K562 (cell line): ENCODE measurements at regions not wholly inside any gene's neighbourhood (a gene's known extent, or its start where the extent isn't known, plus 50 kb on each side); places are given as distances from the start of the nearest gene placed in this dataset.

Experiments used
- ATAC-seq: fragments of 200-7000 bp; cut with Tn5 transposase; 3 replicates; pipeline ENCODE4 v1.9.1; 2020; ENCODE audit warnings: moderate library complexity
- BruUV-seq: library from RNA; stranded (reverse); fragments of 400-500 nt; replicated peaks from 2 replicates; lab custom pipeline; 2021; lab: Mats Ljungman, UMichigan
- CTCF ChIA-PET: fragments of 300-600 bp; formaldehyde crosslinking; extraction: SDS; loops from one replicate; lab custom pipeline; 2021; ENCODE audit warnings: low intra/inter-chr PET ratio; lab: Yijun Ruan, JAX
- POLR2A ChIA-PET: fragments of 300-600, 350-650 bp; sonication (Branson Sonifier 250); formaldehyde crosslinking; extraction: SDS; loops from one replicate; lab custom pipeline; 2021; ENCODE audit warnings: antibody characterized with exemption, inconsistent platforms; lab: Yijun Ruan, JAX
- DNase-seq, 4 experiments: peaks; one replicate each; pipeline versions ENCODE4 v3.0.0 to v3.0.0-alpha.2; 2011 to 2018; ENCODE audit warnings: low spot score in 3 of 4, mixed read lengths in 3 of 4; ENCODE audit errors: extremely low read depth in 1 of 4
- FAIRE-seq: peaks from 2 replicates; lab custom pipeline; 2011; peaks lifted over from hg19 to GRCh38; lab: Jason Lieb, UNC
- H2AFZ ChIP-seq: 2 replicates; pipeline ENCODE4 v1.6.0; 2011; ENCODE audit warnings: low read depth, low read length, control low read depth, inconsistent platforms
- H3K27ac ChIP-seq: fragments of 200-600 bp; 3 replicates; pipeline ENCODE4 v1.8.0; 2011; ENCODE audit warnings: low read depth, mild to moderate bottlenecking, control low read depth, inconsistent platforms, low read length, moderate library complexity, mixed read lengths; ENCODE audit errors: extremely low read depth
- H3K27me3 ChIP-seq, 2 experiments: fragments of 300-600 bp in 1 of 2; 2 replicates in 1 of 2; 3 replicates in 1 of 2; pipeline versions ENCODE4 v1.6.0 to v1.8.0; 2011; ENCODE audit warnings: inconsistent platforms in 2 of 2, low read length in 2 of 2, mild to moderate bottlenecking in 1 of 2, mixed read lengths in 1 of 2, moderate library complexity in 1 of 2; ENCODE audit not compliant: control insufficient read depth in 2 of 2, insufficient read depth in 2 of 2
- H3K36me3 ChIP-seq: fragments of 300-600 bp; 3 replicates; pipeline ENCODE4 v1.8.0; 2011; ENCODE audit warnings: mild to moderate bottlenecking, low read length, inconsistent platforms; ENCODE audit not compliant: control insufficient read depth, insufficient read depth
- H3K4me1 ChIP-seq, 2 experiments: fragments of 200-600 bp in 1 of 2; replicated peaks in 1 of 2; 2 replicates in 1 of 2; 3 replicates in 1 of 2; pipeline versions ENCODE4 v1.5.1 to v1.8.0; 2011; ENCODE audit warnings: inconsistent platforms in 2 of 2, low read length in 2 of 2, mild to moderate bottlenecking in 1 of 2, mixed read lengths in 1 of 2, moderate library complexity in 1 of 2; ENCODE audit not compliant: control insufficient read depth in 2 of 2, insufficient read depth in 2 of 2
- H3K4me2 ChIP-seq: 2 replicates; pipeline ENCODE4 v1.6.1; 2011; ENCODE audit warnings: low read length, control low read depth, inconsistent platforms, mixed read lengths; ENCODE audit not compliant: insufficient read depth
- H3K4me3 ChIP-seq: fragments of 200-600 bp; sonication (generic), shearing (Covaris generic); 2 replicates; pipeline ENCODE4 v1.5.1; 2016; ENCODE audit warnings: control low read depth, inconsistent platforms
- H3K79me2 ChIP-seq: fragments of 200-600 bp; 3 replicates; pipeline ENCODE4 v1.8.0; 2011; ENCODE audit warnings: low read length, inconsistent platforms; ENCODE audit not compliant: control insufficient read depth, insufficient read depth
- H3K9ac ChIP-seq, 2 experiments: 2 replicates each; pipeline versions ENCODE4 v1.6.0 to v1.6.1; 2011; ENCODE audit warnings: low read depth in 2 of 2, low read length in 2 of 2, control low read depth in 1 of 2, inconsistent platforms in 1 of 2, mild to moderate bottlenecking in 1 of 2, mixed read lengths in 1 of 2; ENCODE audit not compliant: insufficient read depth in 1 of 2
- H3K9me1 ChIP-seq: one replicate; pipeline ENCODE4 v1.6.0; 2011; ENCODE audit warnings: inconsistent platforms, mild to moderate bottlenecking, low read length, moderate library complexity; ENCODE audit not compliant: control insufficient read depth, insufficient read depth
- H3K9me3 ChIP-seq: replicated peaks from 2 replicates; pipeline ENCODE4 v1.5.1; 2011; ENCODE audit warnings: low read depth, low read length, inconsistent platforms; ENCODE audit not compliant: control insufficient read depth, insufficient read depth
- H4K20me1 ChIP-seq: replicated peaks from 2 replicates; pipeline ENCODE4 v1.6.1; 2011; ENCODE audit warnings: low read length, inconsistent platforms, mixed read lengths; ENCODE audit not compliant: control insufficient read depth, insufficient read depth
- C11orf30 ChIP-seq: fragments of 450-650 bp; IDR thresholded peaks from 2 replicates; pipeline ENCODE4 v1.6.1; 2016; ENCODE audit warnings: low read depth, mild to moderate bottlenecking
- CHCHD3 ChIP-seq: fragments of 250-450 bp; sonication (Bioruptor Pico); IDR thresholded peaks from 2 replicates; pipeline ENCODE4 v2.1.2; 2022; ENCODE audit warnings: mild to moderate bottlenecking
- FOXJ3 ChIP-seq: sonication (generic); formaldehyde crosslinking; IDR thresholded peaks from 2 replicates; pipeline ENCODE4 v1.4.0; 2020; ENCODE audit warnings: mild to moderate bottlenecking, missing genetic modification reagents
- GATAD2B ChIP-seq: fragments of 450-650 bp; IDR thresholded peaks from 2 replicates; pipeline ENCODE4 v1.6.1; 2017; ENCODE audit warnings: mild to moderate bottlenecking, borderline replicate concordance
- KHSRP ChIP-seq: fragments of 450-650 bp; IDR thresholded peaks from 2 replicates; pipeline ENCODE4 v1.6.1; 2017
- MAFG ChIP-seq: fragments of 450-650 bp; conservative IDR thresholded peaks from 2 replicates; pipeline ENCODE4 v1.6.1; 2016; ENCODE audit warnings: missing genetic modification characterization, missing compliant biosample characterization
- MEIS2 ChIP-seq: fragments of 450-650 bp; IDR thresholded peaks from 2 replicates; pipeline ENCODE4 v1.6.1; 2014; ENCODE audit warnings: mild to moderate bottlenecking; ENCODE audit not compliant: partially characterized antibody
- NELFE ChIP-seq: IDR thresholded peaks from 2 replicates; pipeline ENCODE4 v1.6.1; 2011; ENCODE audit warnings: mild to moderate bottlenecking; ENCODE audit not compliant: insufficient read depth, insufficient read length
- NFE2 ChIP-seq: IDR thresholded peaks from 2 replicates; pipeline ENCODE4 v1.6.1; 2014; ENCODE audit warnings: antibody characterized with exemption, low read depth
- PCBP1 ChIP-seq: fragments of 200-400 bp; formaldehyde crosslinking; IDR thresholded peaks from 2 replicates; pipeline ENCODE4 v1.6.1; 2018; ENCODE audit warnings: mild to moderate bottlenecking, low read depth, low read length; ENCODE audit not compliant: poor library complexity, severe bottlenecking
- ZBTB1 ChIP-seq: sonication (generic); formaldehyde crosslinking; IDR thresholded peaks from 2 replicates; pipeline ENCODE4 v1.8.1; 2023; ENCODE audit warnings: missing genetic modification reagents, low read depth, mild to moderate bottlenecking, borderline replicate concordance
- ZNF263 ChIP-seq: sonication (generic); formaldehyde crosslinking; IDR thresholded peaks from 2 replicates; pipeline ENCODE4 v1.8.0; 2022; ENCODE audit warnings: mild to moderate bottlenecking, missing genetic modification reagents, borderline replicate concordance
- ZNF316 ChIP-seq: fragments of 450-650 bp; IDR thresholded peaks from 2 replicates; pipeline ENCODE4 v1.6.1; 2016
- ZNF347 ChIP-seq: fragments of 450-650 bp; formaldehyde crosslinking; IDR thresholded peaks from 2 replicates; pipeline ENCODE4 v1.4.0; 2020; ENCODE audit warnings: low read depth, mild to moderate bottlenecking, moderate library complexity
- ZNF717 ChIP-seq: fragments of 250-450 bp; sonication (Bioruptor Pico); IDR thresholded peaks from 2 replicates; pipeline ENCODE4 v1.5.0; 2021
- ZSCAN29 ChIP-seq: fragments of 450-650 bp; IDR thresholded peaks from 2 replicates; pipeline ENCODE4 v1.6.1; 2017
- WGBS: fragments of 100-300 bp; shearing (Covaris generic); methylation state at CpG from one replicate; pipeline ENCODE4 v1.1.6; 2016; ENCODE audit warnings: low coverage, mixed read lengths; ENCODE audit not compliant: insufficient coverage; ENCODE audit errors: missing lambda C conversion rate; 5-methylcytosine and 5-hydroxymethylcytosine counted together
- in situ Hi-C: fragments of 300-500 bp; cut with MboI; formaldehyde crosslinking; loops from 4 replicates; pipeline ENCODE4 v1.15.0; 2018; ENCODE audit warnings: inconsistent platforms, mixed read lengths
- intact Hi-C: fragments of 100-400 bp; cut with micrococcal nuclease; formaldehyde crosslinking; loops from 2 replicates; pipeline ENCODE4 v1.14.2; 2022
- TF ChIP-seq, protein P1 (sequence below): fragments of 450-650 bp; IDR thresholded peaks from 2 replicates; pipeline ENCODE4 v1.6.1; 2016; ENCODE audit warnings: missing biosample characterization, missing genetic modification characterization
- TF ChIP-seq, protein P2 (sequence below): sonication (generic); IDR thresholded peaks from 2 replicates; pipeline ENCODE4 v1.6.1; 2016

DNA sequence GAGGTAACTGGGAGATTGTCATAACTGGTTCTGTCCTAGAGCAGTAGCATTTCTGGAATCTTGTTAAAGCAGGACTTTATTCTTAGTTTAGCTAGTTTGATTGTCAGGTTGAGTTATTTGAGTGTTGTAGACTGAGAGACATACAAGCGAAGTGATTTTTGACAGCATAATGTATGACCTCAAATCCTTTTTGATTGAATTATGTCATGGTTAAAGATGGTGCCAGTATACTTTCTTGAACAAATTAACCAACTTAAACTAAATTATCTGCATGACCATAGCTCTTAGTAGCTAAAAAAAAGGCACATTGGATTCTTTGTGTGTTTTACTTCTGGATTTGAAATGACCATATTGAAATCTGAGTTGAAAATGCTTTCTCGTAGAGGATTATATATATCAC is 626.6 kb downstream of the TMTC2 start:
- 13% methylated on average over 2 of the region's 2 CpGs for WGBS
- in situ Hi-C loops: no loop called here
- BruUV-seq: no TSS peak
- no peaks in the 10 kb centered on the region for H3K9me1 ChIP-seq
- no peak overlapping the region for H3K4me2 ChIP-seq
- H3K27ac ChIP-seq: no peak overlapping the region
- intact Hi-C loops: no loop called here
- no peaks in the 10 kb centered on the region for H3K9me3 ChIP-seq
- H3K36me3 ChIP-seq: no peaks in the 10 kb centered on the region
- ChIA-PET POLR2A (interaction anchor here (0.6 kb wide), 1 partner anchor 58 kb away, joined by 3 read pairs; no protein-coding TSS in a partner anchor), CTCF (no interaction called here)
- H4K20me1 ChIP-seq: no peaks in the 10 kb centered on the region
- no peak overlapping the region for H3K9ac ChIP-seq
- no peak for ATAC-seq
- H2AFZ ChIP-seq: no peak overlapping the region
- H3K4me1 ChIP-seq: no peaks in the 10 kb centered on the region; a peak in 2 of 5 replicates
- H3K4me3 ChIP-seq: no peak overlapping the region
- DNase-seq: no peak
- FAIRE-seq: no peak
- no peaks in the 10 kb centered on the region for H3K79me2 ChIP-seq
- no peaks in the 10 kb centered on the region for H3K27me3 ChIP-seq
- peak; percentile 38 for TF ChIP-seq MEIS2
- TF ChIP-seq, protein P1, sequence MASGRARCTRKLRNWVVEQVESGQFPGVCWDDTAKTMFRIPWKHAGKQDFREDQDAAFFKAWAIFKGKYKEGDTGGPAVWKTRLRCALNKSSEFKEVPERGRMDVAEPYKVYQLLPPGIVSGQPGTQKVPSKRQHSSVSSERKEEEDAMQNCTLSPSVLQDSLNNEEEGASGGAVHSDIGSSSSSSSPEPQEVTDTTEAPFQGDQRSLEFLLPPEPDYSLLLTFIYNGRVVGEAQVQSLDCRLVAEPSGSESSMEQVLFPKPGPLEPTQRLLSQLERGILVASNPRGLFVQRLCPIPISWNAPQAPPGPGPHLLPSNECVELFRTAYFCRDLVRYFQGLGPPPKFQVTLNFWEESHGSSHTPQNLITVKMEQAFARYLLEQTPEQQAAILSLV (tag): no peak
- TF ChIP-seq, protein P2, sequence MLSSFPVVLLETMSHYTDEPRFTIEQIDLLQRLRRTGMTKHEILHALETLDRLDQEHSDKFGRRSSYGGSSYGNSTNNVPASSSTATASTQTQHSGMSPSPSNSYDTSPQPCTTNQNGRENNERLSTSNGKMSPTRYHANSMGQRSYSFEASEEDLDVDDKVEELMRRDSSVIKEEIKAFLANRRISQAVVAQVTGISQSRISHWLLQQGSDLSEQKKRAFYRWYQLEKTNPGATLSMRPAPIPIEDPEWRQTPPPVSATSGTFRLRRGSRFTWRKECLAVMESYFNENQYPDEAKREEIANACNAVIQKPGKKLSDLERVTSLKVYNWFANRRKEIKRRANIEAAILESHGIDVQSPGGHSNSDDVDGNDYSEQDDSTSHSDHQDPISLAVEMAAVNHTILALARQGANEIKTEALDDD: 0 out of 2 replicates have a peak, but pooled peaks have one; percentile 18

DNA sequence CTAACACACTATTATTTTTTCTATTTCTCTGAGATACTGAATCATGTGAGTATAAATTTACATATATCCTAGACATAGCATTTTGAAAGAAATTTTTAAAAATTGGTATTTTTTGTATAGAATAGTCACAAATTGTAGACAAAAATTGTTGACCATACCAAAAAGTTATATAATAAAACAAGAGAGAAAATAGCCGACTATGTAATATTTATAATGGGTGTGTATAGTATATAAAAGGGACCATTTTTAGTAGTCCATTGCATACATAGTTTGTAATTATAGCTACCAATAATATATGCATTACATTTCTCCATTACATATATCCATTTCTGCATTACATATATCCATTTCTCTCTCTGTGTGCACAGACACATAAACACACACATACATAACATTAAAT is 590.2 kb downstream of the TMTC2 start:
- no TSS peak for BruUV-seq
- Histone ChIP-seq H3K9me3 (no peaks in the 10 kb centered on the region; the same call in 1 of the 2 replicates), H3K9me1 (no peaks in the 10 kb centered on the region), H3K36me3 (no peaks in the 10 kb centered on the region), H3K27ac (no peak overlapping the region), H3K9ac (no peak overlapping the region), H2AFZ (no peak overlapping the region), H3K79me2 (no peaks in the 10 kb centered on the region), H4K20me1 (no peaks in the 10 kb centered on the region), H3K4me3 (no peak overlapping the region), H3K4me2 (no peak overlapping the region), H3K4me1 (no peaks in the 10 kb centered on the region), H3K27me3 (no peaks in the 10 kb centered on the region)
- ATAC-seq (no peak), DNase-seq (no peak), FAIRE-seq (no peak)
- in situ Hi-C loops (no loop called here), intact Hi-C loops (no loop called here)
- 46% methylated on average over 1 of the region's 1 CpG for WGBS
- CTCF ChIA-PET: no interaction called here
- POLR2A ChIA-PET: no interaction called here
- TF ChIP-seq KHSRP: no peak
- TF ChIP-seq FOXJ3 (CRISPR knock-in tag): no peak
- peak; percentile 68 for TF ChIP-seq ZNF316
- TF ChIP-seq ZBTB1: no peak
- TF ChIP-seq NFE2: no peak
- no peak for TF ChIP-seq ZNF347
- TF ChIP-seq ZNF263 (CRISPR knock-in tag): no peak
- no peak for TF ChIP-seq ZNF717 (CRISPR knock-in tag)
- 0 out of 2 replicates have a peak, but pooled peaks have one; percentile 11 for TF ChIP-seq MAFG (tag)
- TF ChIP-seq CHCHD3 (CRISPR knock-in tag): no peak
- no peak for TF ChIP-seq NELFE
- no peak for TF ChIP-seq PCBP1
- TF ChIP-seq GATAD2B: no peak
- TF ChIP-seq C11orf30: peak; percentile 47; the same call in 1 of the 2 replicates
- no peak for TF ChIP-seq ZSCAN29
